OCI-LY3 (cell line): ENCODE measurements at regions not wholly inside any gene's neighbourhood (a gene's known extent, or its start where the extent isn't known, plus 50 kb on each side); places are given as distances from the start of the nearest gene placed in this dataset.

Experiments used
- H2AFZ ChIP-seq: fragments of 200-600, 300-600 bp; shearing (Covaris generic); 2 replicates; pipeline ENCODE4 v1.6.0; 2014; ENCODE audit warnings: antibody characterized with exemption, low read depth, low read length
- H3K27ac ChIP-seq: fragments of 200-600, 300-600 bp; sonication (generic); 2 replicates; pipeline ENCODE4 v1.5.1; 2014; ENCODE audit warnings: mild to moderate bottlenecking, low read length, moderate library complexity, mixed read lengths
- H3K27me3 ChIP-seq: fragments of 200-600, 300-600 bp; sonication (generic); 2 replicates; pipeline ENCODE4 v1.6.1; 2014; ENCODE audit warnings: low read depth, low read length, mixed read lengths
- H3K36me3 ChIP-seq: fragments of 200-600, 300-600 bp; sonication (generic); replicated peaks from 2 replicates; pipeline ENCODE3; 2014; ENCODE audit warnings: low read depth, low read length, mixed read lengths
- H3K4me1 ChIP-seq: fragments of 300-600, 200-600 bp; sonication (generic); 2 replicates; pipeline ENCODE4 v1.6.1; 2014; ENCODE audit warnings: low read length, mixed read lengths
- H3K4me2 ChIP-seq: fragments of 200-600, 300-600 bp; sonication (generic); 2 replicates; pipeline ENCODE4 v1.6.1; 2014; ENCODE audit warnings: low read length, mixed read lengths
- H3K4me3 ChIP-seq: fragments of 300-600, 200-600 bp; sonication (generic); 2 replicates; pipeline ENCODE4 v1.5.1; 2014; ENCODE audit warnings: antibody characterized with exemption, mild to moderate bottlenecking, low read length, moderate library complexity
- H3K79me2 ChIP-seq: fragments of 300-600, 200-600 bp; shearing (Covaris generic); 2 replicates; pipeline ENCODE4 v1.6.1; 2014; ENCODE audit warnings: mild to moderate bottlenecking, low read length, mixed read lengths
- H3K9ac ChIP-seq: fragments of 300-600, 200-600 bp; shearing (Covaris generic); 2 replicates; pipeline ENCODE4 v1.6.0; 2014; ENCODE audit warnings: mild to moderate bottlenecking, low read length, moderate library complexity
- H3K9me3 ChIP-seq: fragments of 200-600, 300-600 bp; shearing (Covaris generic); 2 replicates; pipeline ENCODE4 v1.6.1; 2014; ENCODE audit warnings: low read length, mixed read lengths; ENCODE audit not compliant: insufficient read depth
- H4K20me1 ChIP-seq: fragments of 200-600, 300-600 bp; sonication (generic); 2 replicates; pipeline ENCODE4 v1.6.1; 2016; ENCODE audit warnings: low read length, mixed read lengths; ENCODE audit not compliant: insufficient read depth
- CTCF ChIP-seq: fragments of 200-600, 300-600 bp; sonication (generic); IDR thresholded peaks from 2 replicates; pipeline ENCODE4 v1.5.1; 2014; ENCODE audit warnings: antibody characterized with exemption, low read length, low read depth
- EZH2phosphoT487 ChIP-seq: fragments of 200-600 bp; shearing (Covaris generic); IDR thresholded peaks from 2 replicates; pipeline ENCODE4 v1.6.1; 2018; ENCODE audit warnings: antibody characterized with exemption, mixed run types, low read depth

- Histone ChIP-seq H3K27ac (no peak overlapping the region), H3K9ac (no peak overlapping the region), H4K20me1 (no peaks in the 10 kb centered on the region), H3K9me3 (no peaks in the 10 kb centered on the region), H3K79me2 (no peaks in the 10 kb centered on the region), H3K4me1 (0 out of 2 replicates have a peak, but pooled peaks cover 2% of the 10 kb centered on the region), H3K36me3 (no peaks in the 10 kb centered on the region), H3K27me3 (no peaks in the 10 kb centered on the region), H2AFZ (no peak overlapping the region), H3K4me2 (no peak overlapping the region), H3K4me3 (no peak overlapping the region)
- TF ChIP-seq EZH2phosphoT487 (no peak), CTCF (no peak)
Observed at GRCh38 chr3:30340500-30340899, 265.9 kb upstream of the TGFBR2 start.

- H3K4me1 ChIP-seq = 0 out of 2 replicates have a peak, but pooled peaks cover 2% of the 10 kb centered on the region
- H3K9ac ChIP-seq = no peak overlapping the region
- H4K20me1 ChIP-seq = no peaks in the 10 kb centered on the region
- H3K36me3 ChIP-seq = no peaks in the 10 kb centered on the region
- H3K9me3 ChIP-seq = no peaks in the 10 kb centered on the region
- H3K79me2 ChIP-seq = no peaks in the 10 kb centered on the region
- H2AFZ ChIP-seq = no peak overlapping the region
- H3K27me3 ChIP-seq = no peaks in the 10 kb centered on the region
- no peak overlapping the region for H3K27ac ChIP-seq
- no peak overlapping the region for H3K4me2 ChIP-seq
- H3K4me3 ChIP-seq = no peak overlapping the region
- TF ChIP-seq EZH2phosphoT487 (no peak), CTCF (no peak)
Observed at GRCh38 chr3:30341079-30341478, 265.3 kb upstream of the TGFBR2 start.

- no peaks in the 10 kb centered on the region for H3K36me3 ChIP-seq
- no peaks in the 10 kb centered on the region for H3K9me3 ChIP-seq
- H3K9ac ChIP-seq = no peak overlapping the region
- TF ChIP-seq CTCF = no peak
- no peak for TF ChIP-seq EZH2phosphoT487
- H3K4me3 ChIP-seq = no peak overlapping the region
- H3K4me1 ChIP-seq = 0 out of 2 replicates have a peak, but pooled peaks cover 2% of the 10 kb centered on the region
- no peak overlapping the region for H3K4me2 ChIP-seq
- H2AFZ ChIP-seq = no peak overlapping the region
- H4K20me1 ChIP-seq = no peaks in the 10 kb centered on the region
- no peaks in the 10 kb centered on the region for H3K79me2 ChIP-seq
- no peaks in the 10 kb centered on the region for H3K27me3 ChIP-seq
- no peak overlapping the region for H3K27ac ChIP-seq
Observed at GRCh38 chr3:30341851-30342250, 264.6 kb upstream of the TGFBR2 start.

- Histone ChIP-seq H3K27me3 (no peaks in the 10 kb centered on the region), H3K4me2 (no peak overlapping the region), H3K9me3 (no peaks in the 10 kb centered on the region), H3K9ac (no peak overlapping the region), H3K4me3 (no peak overlapping the region), H4K20me1 (no peaks in the 10 kb centered on the region), H3K27ac (no peak overlapping the region), H3K79me2 (no peaks in the 10 kb centered on the region), H3K36me3 (no peaks in the 10 kb centered on the region), H3K4me1 (peaks cover 4% of the 10 kb centered on the region), H2AFZ (no peak overlapping the region)
- TF ChIP-seq CTCF (no peak), EZH2phosphoT487 (no peak)
Observed at GRCh38 chr3:30342318-30343060, 263.9 kb upstream of the TGFBR2 start.
